GM12872 (cell line): ENCODE measurements at regions not wholly inside any gene's neighbourhood (a gene's known extent, or its start where the extent isn't known, plus 50 kb on each side); places are given as distances from the start of the nearest gene placed in this dataset.

Source experiments
- TF ChIP-seq, protein P1 (sequence below): IDR thresholded peaks from 3 replicates; pipeline ENCODE4 v1.5.1; 2011; ENCODE audit warnings: low read depth, mild to moderate bottlenecking, low read length, moderate library complexity; ENCODE audit not compliant: insufficient read depth

DNA sequence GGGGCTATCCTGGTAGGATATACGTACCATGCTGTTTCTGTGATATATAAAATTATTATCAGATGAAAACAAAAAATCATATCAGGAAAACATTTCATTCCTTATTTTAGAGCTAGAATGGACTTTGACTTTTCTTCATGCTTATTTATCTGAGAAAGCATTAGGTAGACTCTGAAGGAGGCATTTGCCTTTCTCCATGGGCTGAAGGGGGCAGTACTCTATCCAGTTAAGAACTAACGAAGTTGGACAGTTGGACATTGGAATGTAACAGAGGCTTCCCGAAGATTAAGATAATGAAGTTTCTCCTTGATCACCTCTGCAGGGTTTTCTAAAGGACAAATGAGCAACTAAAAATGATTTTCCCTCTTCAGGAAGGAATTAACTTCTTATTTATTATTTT, 233.9 kb downstream of the SAMD5 start:
- TF ChIP-seq, protein P1, sequence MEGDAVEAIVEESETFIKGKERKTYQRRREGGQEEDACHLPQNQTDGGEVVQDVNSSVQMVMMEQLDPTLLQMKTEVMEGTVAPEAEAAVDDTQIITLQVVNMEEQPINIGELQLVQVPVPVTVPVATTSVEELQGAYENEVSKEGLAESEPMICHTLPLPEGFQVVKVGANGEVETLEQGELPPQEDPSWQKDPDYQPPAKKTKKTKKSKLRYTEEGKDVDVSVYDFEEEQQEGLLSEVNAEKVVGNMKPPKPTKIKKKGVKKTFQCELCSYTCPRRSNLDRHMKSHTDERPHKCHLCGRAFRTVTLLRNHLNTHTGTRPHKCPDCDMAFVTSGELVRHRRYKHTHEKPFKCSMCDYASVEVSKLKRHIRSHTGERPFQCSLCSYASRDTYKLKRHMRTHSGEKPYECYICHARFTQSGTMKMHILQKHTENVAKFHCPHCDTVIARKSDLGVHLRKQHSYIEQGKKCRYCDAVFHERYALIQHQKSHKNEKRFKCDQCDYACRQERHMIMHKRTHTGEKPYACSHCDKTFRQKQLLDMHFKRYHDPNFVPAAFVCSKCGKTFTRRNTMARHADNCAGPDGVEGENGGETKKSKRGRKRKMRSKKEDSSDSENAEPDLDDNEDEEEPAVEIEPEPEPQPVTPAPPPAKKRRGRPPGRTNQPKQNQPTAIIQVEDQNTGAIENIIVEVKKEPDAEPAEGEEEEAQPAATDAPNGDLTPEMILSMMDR = no peak

DNA sequence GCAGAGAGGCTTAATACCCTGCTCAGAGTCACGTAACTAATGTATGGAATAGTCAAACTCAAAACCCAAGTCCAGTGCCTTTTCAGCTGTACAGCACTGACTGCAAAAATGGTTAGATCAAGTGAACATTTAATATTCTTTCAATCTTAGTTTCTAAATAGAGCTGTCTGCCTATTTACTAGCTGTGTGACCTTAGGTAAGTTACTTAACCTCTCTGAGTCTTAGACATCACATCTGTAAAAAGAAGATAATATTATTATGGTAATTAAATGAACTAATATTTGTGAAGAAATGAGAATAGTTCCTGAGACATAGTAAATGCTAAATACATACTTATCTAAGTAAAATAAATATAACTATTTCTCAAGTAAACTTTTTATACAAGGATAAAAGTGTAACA, 235.5 kb downstream of the SAMD5 start:
- TF ChIP-seq, protein P1 = no peak

DNA sequence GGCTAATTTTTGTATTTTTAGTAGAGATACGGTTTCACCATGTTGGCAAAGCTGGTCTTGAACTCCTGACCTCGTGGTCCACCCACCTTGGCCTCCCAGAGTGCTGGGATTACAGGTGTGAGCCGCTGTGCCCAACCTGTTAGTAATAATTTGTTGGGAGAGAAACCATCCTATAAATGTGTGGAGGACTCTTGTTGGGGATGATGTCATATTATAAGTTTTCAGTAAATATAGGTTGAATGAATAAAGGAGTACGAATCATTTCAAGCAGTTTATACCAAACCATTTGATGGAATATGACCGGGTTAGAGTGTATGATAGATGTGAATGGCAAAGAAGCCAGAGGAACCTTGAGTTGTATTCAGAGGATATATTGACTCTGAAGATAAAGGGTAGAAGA, 240.8 kb downstream of the SAMD5 start:
- TF ChIP-seq, protein P1 = no peak

DNA sequence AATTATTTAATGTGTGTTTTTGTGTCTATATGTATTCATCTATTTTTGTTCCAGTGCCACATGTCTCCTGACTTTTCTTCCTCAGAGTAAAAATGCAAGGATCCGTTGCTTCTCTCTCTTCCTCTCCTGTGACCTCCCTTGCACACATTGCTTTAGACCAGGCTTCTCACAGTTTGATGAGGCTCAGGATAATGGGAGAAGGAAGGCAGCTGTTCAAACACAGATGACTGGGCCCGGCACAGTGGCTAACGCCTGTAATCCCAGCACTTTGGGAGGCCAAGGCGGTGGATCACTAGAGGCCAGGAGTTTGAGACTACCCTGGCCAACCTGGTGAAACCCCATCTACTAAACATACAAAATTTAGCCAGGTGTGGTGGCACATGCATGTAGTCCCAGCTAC, 241.9 kb downstream of the SAMD5 start:
- TF ChIP-seq, protein P1 = no peak

DNA sequence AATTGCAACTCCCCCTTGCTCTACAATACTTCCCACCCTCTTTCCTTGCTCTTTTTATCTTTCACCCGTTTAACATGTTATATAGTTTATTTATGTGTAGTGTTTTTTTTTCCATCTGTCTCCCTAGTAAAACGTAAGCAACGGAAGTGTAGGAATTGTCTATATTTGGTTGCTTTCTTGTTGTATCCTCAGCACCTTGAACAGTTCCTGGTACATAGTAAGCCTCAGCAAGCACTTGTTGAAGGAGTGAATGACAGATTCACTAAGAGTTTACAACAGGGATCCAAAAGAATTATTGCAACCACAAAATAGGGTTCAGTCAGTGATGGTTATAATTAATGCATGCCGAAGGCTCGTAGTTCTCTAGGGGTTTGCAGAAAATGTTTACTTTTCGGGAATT, 242.7 kb downstream of the SAMD5 start:
- TF ChIP-seq, protein P1 = no peak

DNA sequence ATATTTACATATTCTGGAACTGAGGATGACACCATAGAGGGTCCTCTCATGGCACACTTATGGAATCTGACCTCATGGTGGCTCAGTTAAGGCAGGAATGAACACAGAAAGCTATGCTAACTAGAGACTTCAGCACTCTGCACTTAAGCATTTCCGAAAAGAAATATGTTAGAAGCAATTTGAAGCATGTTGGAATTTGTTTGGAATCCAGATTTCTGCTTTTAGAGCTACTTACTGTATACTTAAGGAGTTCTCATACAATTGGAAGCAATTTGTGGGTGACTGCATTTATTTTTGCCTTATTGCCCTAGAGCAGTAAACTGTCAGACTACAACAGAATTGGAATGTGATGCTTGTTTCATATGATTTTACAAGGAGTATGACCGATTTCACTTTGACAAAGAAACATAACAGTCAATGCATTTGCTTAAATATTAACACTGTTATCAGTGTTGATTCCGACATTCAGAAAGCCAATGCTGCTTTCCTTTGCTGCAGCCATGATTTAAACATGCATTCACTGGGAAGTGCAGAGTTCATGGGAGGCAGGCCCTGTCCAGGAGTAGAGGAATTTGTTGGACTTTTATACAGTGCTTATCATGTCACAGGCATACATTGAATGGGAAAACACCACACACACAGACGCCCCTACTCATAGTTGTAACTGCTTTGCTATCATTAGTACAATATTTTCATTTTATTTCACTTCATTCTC, 244.4 kb downstream of the SAMD5 start:
- TF ChIP-seq, protein P1 = no peak

DNA sequence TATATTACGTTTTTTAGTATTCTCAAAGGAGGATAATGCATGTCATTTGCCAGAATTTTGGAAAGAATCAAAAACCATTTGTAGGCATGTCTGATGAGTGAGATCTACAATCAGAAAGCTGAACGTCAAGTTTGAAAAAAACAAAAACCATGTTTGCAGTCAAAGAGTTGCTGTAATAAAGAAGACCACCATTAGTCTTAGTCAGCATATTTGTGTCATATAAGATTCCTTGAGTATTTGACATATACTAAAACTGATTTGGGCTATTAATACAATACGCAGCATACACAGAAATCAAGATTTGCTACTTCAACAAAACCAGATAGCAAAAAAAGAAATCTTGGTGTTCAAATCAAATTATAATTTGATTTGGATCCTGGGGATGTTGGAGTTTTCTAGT, 247.5 kb downstream of the SAMD5 start:
- TF ChIP-seq, protein P1 = no peak

DNA sequence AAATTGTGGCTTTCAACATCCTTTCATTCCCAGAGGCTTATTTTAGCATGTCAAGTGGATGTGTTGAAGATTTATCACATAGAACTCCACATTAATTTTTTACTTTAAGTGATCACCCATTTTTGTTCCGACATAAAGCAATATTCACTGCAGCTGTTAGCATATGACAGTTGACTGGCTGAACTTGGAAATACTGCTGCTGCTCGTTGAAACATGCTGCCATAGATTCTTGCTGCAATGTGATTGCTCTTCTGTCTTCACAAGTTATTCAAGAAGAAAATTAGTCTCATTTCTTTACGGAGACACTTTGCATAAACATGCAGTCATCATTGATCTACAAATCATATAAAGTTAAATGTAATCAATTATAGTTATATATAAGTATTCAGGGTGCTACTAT, 248.4 kb downstream of the SAMD5 start:
- TF ChIP-seq, protein P1 = no peak
